ENCODE measurements at regions not wholly inside any gene's neighbourhood (a gene's known extent, or its start where the extent isn't known, plus 50 kb on each side); places are given as distances from the start of the nearest gene placed in this dataset.

DNA sequence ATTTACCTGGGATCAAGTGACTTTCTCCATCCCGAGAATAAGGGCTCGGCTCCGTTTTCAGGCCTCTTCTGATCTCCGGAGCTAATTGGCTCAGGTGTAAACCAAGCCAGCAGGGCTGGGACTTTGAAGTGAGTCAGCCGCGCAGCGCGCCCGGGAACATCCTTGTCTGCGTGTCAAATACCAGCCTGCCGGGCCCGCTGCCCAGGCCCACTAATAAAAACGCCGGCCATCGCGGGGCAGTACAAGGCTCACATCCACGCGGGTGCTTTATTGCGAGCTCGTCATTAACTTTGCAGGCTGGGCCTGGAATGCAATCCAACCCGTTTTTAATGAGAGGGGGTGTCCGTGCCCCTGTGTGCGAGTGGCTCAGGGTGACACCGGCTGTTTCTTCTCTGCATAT, 416.8 kb downstream of the IRX2 start:
- peaks cover 0 to 7% (median 0%) of the 10 kb centered on the region in 4 donors for H3K4me1 ChIP-seq
- H3K36me3 ChIP-seq: no peaks in the 10 kb centered on the region
- no peak overlapping the region for H3K4me3 ChIP-seq
- TF ChIP-seq POLR2A (IDR thresholded peaks at IDR 0.05): no peak
- no peak for TF ChIP-seq EP300 (IDR thresholded peaks at IDR 0.05)
- no peak for TF ChIP-seq POLR2AphosphoS5 (IDR thresholded peaks at IDR 0.05)
- TF ChIP-seq, protein P1, sequence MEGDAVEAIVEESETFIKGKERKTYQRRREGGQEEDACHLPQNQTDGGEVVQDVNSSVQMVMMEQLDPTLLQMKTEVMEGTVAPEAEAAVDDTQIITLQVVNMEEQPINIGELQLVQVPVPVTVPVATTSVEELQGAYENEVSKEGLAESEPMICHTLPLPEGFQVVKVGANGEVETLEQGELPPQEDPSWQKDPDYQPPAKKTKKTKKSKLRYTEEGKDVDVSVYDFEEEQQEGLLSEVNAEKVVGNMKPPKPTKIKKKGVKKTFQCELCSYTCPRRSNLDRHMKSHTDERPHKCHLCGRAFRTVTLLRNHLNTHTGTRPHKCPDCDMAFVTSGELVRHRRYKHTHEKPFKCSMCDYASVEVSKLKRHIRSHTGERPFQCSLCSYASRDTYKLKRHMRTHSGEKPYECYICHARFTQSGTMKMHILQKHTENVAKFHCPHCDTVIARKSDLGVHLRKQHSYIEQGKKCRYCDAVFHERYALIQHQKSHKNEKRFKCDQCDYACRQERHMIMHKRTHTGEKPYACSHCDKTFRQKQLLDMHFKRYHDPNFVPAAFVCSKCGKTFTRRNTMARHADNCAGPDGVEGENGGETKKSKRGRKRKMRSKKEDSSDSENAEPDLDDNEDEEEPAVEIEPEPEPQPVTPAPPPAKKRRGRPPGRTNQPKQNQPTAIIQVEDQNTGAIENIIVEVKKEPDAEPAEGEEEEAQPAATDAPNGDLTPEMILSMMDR (IDR thresholded peaks at IDR 0.05): no peak
- H3K27ac ChIP-seq: no peak overlapping the region
- 49 to 50% methylated on average over 8 to 24 of the region's 24 CpGs for WGBS, 2 donors
- H3K9me3 ChIP-seq: no peaks in the 10 kb centered on the region
- ATAC-seq (ENCODE audit: low FRiP score in 2 of 2) (no peak), DNase-seq (peak in 1 of 2 donors; percentile 77)
- no peaks in the 10 kb centered on the region for H3K27me3 ChIP-seq

DNA sequence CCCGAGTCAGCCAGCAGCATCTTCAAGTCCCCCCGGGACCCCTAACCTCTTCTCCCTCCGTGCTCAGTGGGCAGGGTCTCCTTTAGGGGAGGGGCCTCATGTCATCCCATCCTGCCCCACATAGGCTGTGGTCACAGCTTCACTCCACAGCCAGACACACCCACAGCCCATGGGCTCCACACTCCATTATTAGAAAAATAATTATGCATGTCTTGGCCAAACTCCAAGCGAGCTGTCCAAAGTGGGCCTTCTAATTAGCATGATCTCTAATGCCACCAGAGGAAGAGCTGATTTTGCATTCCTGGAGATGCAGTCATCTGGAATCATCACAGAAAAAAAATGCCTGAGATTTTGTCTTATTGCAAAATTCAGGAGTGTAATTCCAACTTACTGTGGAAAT, 418.2 kb downstream of the IRX2 start:
- no peak for ATAC-seq (ENCODE audit: low FRiP score in 2 of 2)
- Histone ChIP-seq H3K4me3 (no peak overlapping the region), H3K9me3 (no peaks in the 10 kb centered on the region), H3K4me1 (peaks cover 0 to 7% (median 0%) of the 10 kb centered on the region in 4 donors), H3K27me3 (no peaks in the 10 kb centered on the region), H3K36me3 (no peaks in the 10 kb centered on the region), H3K27ac (no peak overlapping the region)
- TF ChIP-seq, protein P1 (IDR thresholded peaks at IDR 0.05): no peak
- TF ChIP-seq POLR2AphosphoS5 (IDR thresholded peaks at IDR 0.05) (no peak), EP300 (IDR thresholded peaks at IDR 0.05) (no peak), POLR2A (IDR thresholded peaks at IDR 0.05) (no peak)
- no peak for DNase-seq
- 57 to 67% methylated on average over 4 of the region's 4 CpGs for WGBS, 2 donors

DNA sequence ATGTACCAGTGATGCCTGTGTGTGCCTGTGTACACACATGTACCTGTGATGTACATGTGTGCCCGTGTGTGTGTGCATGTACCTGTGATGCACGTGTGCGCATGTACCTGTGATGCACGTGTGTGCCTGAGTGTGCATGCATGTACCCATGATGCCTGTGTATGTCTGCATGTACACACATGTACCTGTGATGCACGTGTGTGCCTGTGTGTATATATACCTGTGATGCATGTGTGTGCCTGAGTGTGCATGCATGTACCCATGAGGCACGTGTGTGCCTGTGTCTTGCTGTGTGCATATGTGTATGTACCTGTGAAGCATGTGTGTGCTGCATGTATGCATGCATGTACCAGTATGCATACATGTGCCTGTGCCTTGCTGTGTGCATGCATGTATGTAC, 419.0 kb downstream of the IRX2 start:
- peaks cover 0 to 7% (median 0%) of the 10 kb centered on the region in 4 donors for H3K4me1 ChIP-seq
- H3K36me3 ChIP-seq: no peaks in the 10 kb centered on the region
- TF ChIP-seq, protein P1 (IDR thresholded peaks at IDR 0.05): no peak
- TF ChIP-seq EP300 (IDR thresholded peaks at IDR 0.05): no peak
- no peak for TF ChIP-seq POLR2AphosphoS5 (IDR thresholded peaks at IDR 0.05)
- TF ChIP-seq POLR2A (IDR thresholded peaks at IDR 0.05): no peak
- ATAC-seq (ENCODE audit: low FRiP score in 2 of 2) (no peak), DNase-seq (no peak)
- H3K27ac ChIP-seq: no peak overlapping the region
- H3K27me3 ChIP-seq: no peaks in the 10 kb centered on the region
- no peak overlapping the region for H3K4me3 ChIP-seq
- no peaks in the 10 kb centered on the region for H3K9me3 ChIP-seq
- 76% methylated on average over 6 of the region's 6 CpGs; no CpG with 5 or more reads in 1 of the 2 donors for WGBS, 2 donors

- Histone ChIP-seq H3K4me3 (no peak overlapping the region), H3K36me3 (no peaks in the 10 kb centered on the region), H3K9me3 (no peaks in the 10 kb centered on the region), H3K4me1 (peaks cover 0 to 7% (median 0%) of the 10 kb centered on the region in 4 donors), H3K27ac (no peak overlapping the region), H3K27me3 (no peaks in the 10 kb centered on the region)
- WGBS, 2 donors: 76% methylated on average over 12 to 13 of the region's 13 CpGs
- no peak for TF ChIP-seq POLR2AphosphoS5 (IDR thresholded peaks at IDR 0.05)
- no peak for TF ChIP-seq EP300 (IDR thresholded peaks at IDR 0.05)
- no peak for TF ChIP-seq POLR2A (IDR thresholded peaks at IDR 0.05)
- TF ChIP-seq, protein P1 (IDR thresholded peaks at IDR 0.05): no peak
- DNase-seq (peak in 1 of 2 donors; percentile 57), ATAC-seq (ENCODE audit: low FRiP score in 2 of 2) (no peak)
Observed at GRCh38 chr5:2330325-2331130, 420.9 kb downstream of the IRX2 start.

GRCh38 chr5:2329741-2330140, 421.7 kb downstream of the IRX2 start:
- ATAC-seq (ENCODE audit: low FRiP score in 2 of 2) (no peak), DNase-seq (peak in 1 of 2 donors; percentile 55)
- H3K27me3 ChIP-seq: no peaks in the 10 kb centered on the region
- TF ChIP-seq POLR2A (IDR thresholded peaks at IDR 0.05) (no peak), POLR2AphosphoS5 (IDR thresholded peaks at IDR 0.05) (no peak), EP300 (IDR thresholded peaks at IDR 0.05) (no peak)
- TF ChIP-seq, protein P1 (IDR thresholded peaks at IDR 0.05): no peak
- H3K9me3 ChIP-seq: no peaks in the 10 kb centered on the region
- no peak overlapping the region for H3K4me3 ChIP-seq
- H3K36me3 ChIP-seq: no peaks in the 10 kb centered on the region
- H3K4me1 ChIP-seq: peaks cover 0 to 7% (median 0%) of the 10 kb centered on the region in 4 donors
- 87 to 88% methylated on average over 12 of the region's 12 CpGs for WGBS, 2 donors
- H3K27ac ChIP-seq: no peak overlapping the region
